ENCODE measurements at regions not wholly inside any gene's neighbourhood (a gene's known extent, or its start where the extent isn't known, plus 50 kb on each side); places are given as distances from the start of the nearest gene placed in this dataset.

GRCh38 chr1:168386949-168387586, 106.4 kb downstream of the TBX19 start:
- DNase-seq (ENCODE audit: low read depth) = no peak

- DNase-seq (ENCODE audit: low read depth) = no peak
Measured at GRCh38 chr1:168386492-168386891, 105.8 kb downstream of the TBX19 start.

- DNase-seq (ENCODE audit: low read depth) = no peak
Measured at GRCh38 chr1:168381850-168382249, 101.2 kb downstream of the TBX19 start.

GRCh38 chr1:168380945-168381344, 100.3 kb downstream of the TBX19 start:
- DNase-seq (ENCODE audit: low read depth) = no peak

GRCh38 chr1:168379104-168379860, 98.6 kb downstream of the TBX19 start:
- peak; percentile 24 for DNase-seq (ENCODE audit: low read depth)

- no peak for DNase-seq (ENCODE audit: low read depth)
Measured at GRCh38 chr1:168375566-168376300, 95.1 kb downstream of the TBX19 start.

- DNase-seq (ENCODE audit: low read depth) = no peak
Measured at GRCh38 chr1:168374566-168374965, 93.9 kb downstream of the TBX19 start.

GRCh38 chr1:168373869-168374268, 93.2 kb downstream of the TBX19 start:
- no peak for DNase-seq (ENCODE audit: low read depth)

GRCh38 chr1:168372861-168373371, 92.2 kb downstream of the TBX19 start:
- no peak for DNase-seq (ENCODE audit: low read depth)

GRCh38 chr1:168372307-168372706, 91.6 kb downstream of the TBX19 start:
- DNase-seq (ENCODE audit: low read depth) = no peak

GRCh38 chr1:168371477-168371876, 90.8 kb downstream of the TBX19 start:
- DNase-seq (ENCODE audit: low read depth) = no peak

- no peak for DNase-seq (ENCODE audit: low read depth)
Measured at GRCh38 chr1:168370586-168370985, 89.9 kb downstream of the TBX19 start.

GRCh38 chr1:168369655-168370054, 89.0 kb downstream of the TBX19 start:
- no peak for DNase-seq (ENCODE audit: low read depth)

GRCh38 chr1:168368131-168368530, 87.5 kb downstream of the TBX19 start:
- DNase-seq (ENCODE audit: low read depth) = no peak

GRCh38 chr1:168365719-168366479, 85.2 kb downstream of the TBX19 start:
- DNase-seq (ENCODE audit: low read depth) = no peak
